ENCODE measurements at regions not wholly inside any gene's neighbourhood (a gene's known extent, or its start where the extent isn't known, plus 50 kb on each side); places are given as distances from the start of the nearest gene placed in this dataset.
"Not testable (repeated sequence)": the region's sequence is repeated elsewhere in the genome, so short reads cannot be mapped to it uniquely, and the experiment has no call there.

GRCh38 chr15:95025924-95026728, 794.8 kb downstream of the MCTP2 start:
- no peak overlapping the region for H3K4me3 ChIP-seq (ENCODE audit: low read length in 2 of 2)
- no peaks in the 10 kb centered on the region for H3K27me3 ChIP-seq (ENCODE audit: control insufficient read depth in 1 of 2, insufficient read depth in 2 of 2, low read length in 2 of 2)
- no peaks in the 10 kb centered on the region for H3K4me1 ChIP-seq (ENCODE audit: control insufficient read depth, insufficient read depth, low read length)
- H3K9me3 ChIP-seq (ENCODE audit: control insufficient read depth in 2 of 2, low read length in 2 of 2) = no peaks in the 10 kb centered on the region
- H3K27ac ChIP-seq (ENCODE audit: low read length) = no peak overlapping the region
- no peaks in the 10 kb centered on the region for H3K36me3 ChIP-seq (ENCODE audit: control insufficient read depth in 2 of 2, insufficient read depth in 2 of 2, low read length in 2 of 2)
- H3K9ac ChIP-seq (ENCODE audit: low read length in 2 of 2) = no peak overlapping the region

GRCh38 chr15:95027981-95028380, 796.6 kb downstream of the MCTP2 start:
- no peak overlapping the region for H3K9ac ChIP-seq (ENCODE audit: low read length in 2 of 2)
- H3K27me3 ChIP-seq (ENCODE audit: control insufficient read depth in 1 of 2, insufficient read depth in 2 of 2, low read length in 2 of 2) = no peaks in the 10 kb centered on the region
- no peak overlapping the region for H3K4me3 ChIP-seq (ENCODE audit: low read length in 2 of 2)
- no peak overlapping the region for H3K27ac ChIP-seq (ENCODE audit: low read length)
- no peaks in the 10 kb centered on the region for H3K36me3 ChIP-seq (ENCODE audit: control insufficient read depth in 2 of 2, insufficient read depth in 2 of 2, low read length in 2 of 2)
- H3K4me1 ChIP-seq (ENCODE audit: control insufficient read depth, insufficient read depth, low read length) = no peaks in the 10 kb centered on the region
- no peaks in the 10 kb centered on the region for H3K9me3 ChIP-seq (ENCODE audit: control insufficient read depth in 2 of 2, low read length in 2 of 2)

GRCh38 chr15:95032156-95032555, 800.8 kb downstream of the MCTP2 start:
- Histone ChIP-seq H3K9me3 (ENCODE audit: control insufficient read depth in 2 of 2, low read length in 2 of 2) (no peaks in the 10 kb centered on the region), H3K27ac (ENCODE audit: low read length) (no peak overlapping the region), H3K27me3 (ENCODE audit: control insufficient read depth in 1 of 2, insufficient read depth in 2 of 2, low read length in 2 of 2) (no peaks in the 10 kb centered on the region), H3K4me3 (ENCODE audit: low read length in 2 of 2) (no peak overlapping the region), H3K9ac (ENCODE audit: low read length in 2 of 2) (no peak overlapping the region), H3K36me3 (ENCODE audit: control insufficient read depth in 2 of 2, insufficient read depth in 2 of 2, low read length in 2 of 2) (no peaks in the 10 kb centered on the region), H3K4me1 (ENCODE audit: control insufficient read depth, insufficient read depth, low read length) (no peaks in the 10 kb centered on the region)

- H3K27ac ChIP-seq (ENCODE audit: low read length) = no peak overlapping the region
Observed at GRCh38 chr15:95035106-95035505, 803.7 kb downstream of the MCTP2 start.

GRCh38 chr15:95041297-95041696, 809.9 kb downstream of the MCTP2 start:
- H3K4me1 ChIP-seq (ENCODE audit: control insufficient read depth, insufficient read depth, low read length) = no peaks in the 10 kb centered on the region
- no peak overlapping the region for H3K27ac ChIP-seq (ENCODE audit: low read length)
- no peak overlapping the region for H3K4me3 ChIP-seq (ENCODE audit: low read length in 2 of 2)
- no peaks in the 10 kb centered on the region for H3K36me3 ChIP-seq (ENCODE audit: control insufficient read depth in 2 of 2, insufficient read depth in 2 of 2, low read length in 2 of 2)
- H3K9me3 ChIP-seq (ENCODE audit: control insufficient read depth in 2 of 2, low read length in 2 of 2) = peaks cover 0 to 6% of the 10 kb centered on the region in 2 donors
- no peak overlapping the region for H3K9ac ChIP-seq (ENCODE audit: low read length in 2 of 2)
- no peaks in the 10 kb centered on the region for H3K27me3 ChIP-seq (ENCODE audit: control insufficient read depth in 1 of 2, insufficient read depth in 2 of 2, low read length in 2 of 2)

More at GRCh38 chr15:95035106-95035505, 803.7 kb downstream of the MCTP2 start:
- Histone ChIP-seq H3K9ac (ENCODE audit: low read length in 2 of 2) (no peak overlapping the region), H3K9me3 (ENCODE audit: control insufficient read depth in 2 of 2, low read length in 2 of 2) (peaks cover 0 to 6% of the 10 kb centered on the region in 2 donors), H3K27me3 (ENCODE audit: control insufficient read depth in 1 of 2, insufficient read depth in 2 of 2, low read length in 2 of 2) (no peaks in the 10 kb centered on the region), H3K4me3 (ENCODE audit: low read length in 2 of 2) (no peak overlapping the region), H3K4me1 (ENCODE audit: control insufficient read depth, insufficient read depth, low read length) (no peaks in the 10 kb centered on the region), H3K36me3 (ENCODE audit: control insufficient read depth in 2 of 2, insufficient read depth in 2 of 2, low read length in 2 of 2) (no peaks in the 10 kb centered on the region)

GRCh38 chr15:95043236-95043932, 812.0 kb downstream of the MCTP2 start:
- H3K4me3 ChIP-seq (ENCODE audit: low read length in 2 of 2); H3K9me3 ChIP-seq (ENCODE audit: control insufficient read depth in 2 of 2, low read length in 2 of 2); H3K36me3 ChIP-seq (ENCODE audit: control insufficient read depth in 2 of 2, insufficient read depth in 2 of 2, low read length in 2 of 2); H3K27me3 ChIP-seq (ENCODE audit: control insufficient read depth in 1 of 2, insufficient read depth in 2 of 2, low read length in 2 of 2); H3K4me1 ChIP-seq (ENCODE audit: control insufficient read depth, insufficient read depth, low read length); H3K9ac ChIP-seq (ENCODE audit: low read length in 2 of 2); H3K27ac ChIP-seq (ENCODE audit: low read length): not testable (repeated sequence)

- Histone ChIP-seq H3K9ac (ENCODE audit: low read length in 2 of 2) (no peak overlapping the region), H3K36me3 (ENCODE audit: control insufficient read depth in 2 of 2, insufficient read depth in 2 of 2, low read length in 2 of 2) (no peaks in the 10 kb centered on the region), H3K27me3 (ENCODE audit: control insufficient read depth in 1 of 2, insufficient read depth in 2 of 2, low read length in 2 of 2) (no peaks in the 10 kb centered on the region), H3K4me1 (ENCODE audit: control insufficient read depth, insufficient read depth, low read length) (no peaks in the 10 kb centered on the region), H3K27ac (ENCODE audit: low read length) (no peak overlapping the region), H3K4me3 (ENCODE audit: low read length in 2 of 2) (no peak overlapping the region), H3K9me3 (ENCODE audit: control insufficient read depth in 2 of 2, low read length in 2 of 2) (peaks cover 0 to 9% of the 10 kb centered on the region in 2 donors)
Observed at GRCh38 chr15:95043933-95044313, 812.6 kb downstream of the MCTP2 start.

GRCh38 chr15:95044745-95045417, 813.5 kb downstream of the MCTP2 start:
- no peak overlapping the region for H3K4me3 ChIP-seq (ENCODE audit: low read length in 2 of 2)
- peaks cover 0 to 9% of the 10 kb centered on the region in 2 donors for H3K9me3 ChIP-seq (ENCODE audit: control insufficient read depth in 2 of 2, low read length in 2 of 2)
- H3K4me1 ChIP-seq (ENCODE audit: control insufficient read depth, insufficient read depth, low read length) = no peaks in the 10 kb centered on the region
- H3K36me3 ChIP-seq (ENCODE audit: control insufficient read depth in 2 of 2, insufficient read depth in 2 of 2, low read length in 2 of 2) = no peaks in the 10 kb centered on the region
- no peak overlapping the region for H3K27ac ChIP-seq (ENCODE audit: low read length)
- no peaks in the 10 kb centered on the region for H3K27me3 ChIP-seq (ENCODE audit: control insufficient read depth in 1 of 2, insufficient read depth in 2 of 2, low read length in 2 of 2)
- H3K9ac ChIP-seq (ENCODE audit: low read length in 2 of 2) = no peak overlapping the region

- Histone ChIP-seq H3K27ac (ENCODE audit: low read length) (no peak overlapping the region), H3K4me1 (ENCODE audit: control insufficient read depth, insufficient read depth, low read length) (no peaks in the 10 kb centered on the region), H3K27me3 (ENCODE audit: control insufficient read depth in 1 of 2, insufficient read depth in 2 of 2, low read length in 2 of 2) (no peaks in the 10 kb centered on the region), H3K9me3 (ENCODE audit: control insufficient read depth in 2 of 2, low read length in 2 of 2) (peaks cover 0 to 12% of the 10 kb centered on the region in 2 donors), H3K9ac (ENCODE audit: low read length in 2 of 2) (no peak overlapping the region), H3K4me3 (ENCODE audit: low read length in 2 of 2) (no peak overlapping the region), H3K36me3 (ENCODE audit: control insufficient read depth in 2 of 2, insufficient read depth in 2 of 2, low read length in 2 of 2) (no peaks in the 10 kb centered on the region)
Observed at GRCh38 chr15:95051861-95052260, 820.5 kb downstream of the MCTP2 start.

- Histone ChIP-seq H3K27ac (ENCODE audit: low read length) (no peak overlapping the region), H3K9ac (ENCODE audit: low read length in 2 of 2) (no peak overlapping the region), H3K36me3 (ENCODE audit: control insufficient read depth in 2 of 2, insufficient read depth in 2 of 2, low read length in 2 of 2) (no peaks in the 10 kb centered on the region), H3K27me3 (ENCODE audit: control insufficient read depth in 1 of 2, insufficient read depth in 2 of 2, low read length in 2 of 2) (no peaks in the 10 kb centered on the region), H3K9me3 (ENCODE audit: control insufficient read depth in 2 of 2, low read length in 2 of 2) (peaks cover 0 to 6% of the 10 kb centered on the region in 2 donors), H3K4me1 (ENCODE audit: control insufficient read depth, insufficient read depth, low read length) (no peaks in the 10 kb centered on the region), H3K4me3 (ENCODE audit: low read length in 2 of 2) (no peak overlapping the region)
Observed at GRCh38 chr15:95059346-95059905, 828.1 kb downstream of the MCTP2 start.
